ENCODE measurements at regions not wholly inside any gene's neighbourhood (a gene's known extent, or its start where the extent isn't known, plus 50 kb on each side); places are given as distances from the start of the nearest gene placed in this dataset.

GRCh38 chr2:129273266-129274037, 706.0 kb upstream of the RAB6C start:
- no peak for DNase-seq (ENCODE audit: low spot score)
- H3K4me2 ChIP-seq (ENCODE audit: low read depth, low read length), result no peak overlapping the region
- intact Hi-C loops (cut with micrococcal nuclease; ENCODE audit: unreplicated experiment), result no loop called here
- no peak overlapping the region for H3K27ac ChIP-seq (ENCODE audit: extremely low read length, insufficient read depth, low read length)
- no peaks in the 10 kb centered on the region for H3K27me3 ChIP-seq (ENCODE audit: control insufficient read depth in 1 of 2, insufficient read depth in 2 of 2, low read length in 2 of 2)
- H2AFZ ChIP-seq (ENCODE audit: low read length), result no peak overlapping the region
- WGBS (ENCODE audit: low lambda C conversion rate), result 36% methylated on average over 7 of the region's 8 CpGs
- no peaks in the 10 kb centered on the region for H4K20me1 ChIP-seq (ENCODE audit: insufficient read depth, low read length)
- H3K79me2 ChIP-seq (ENCODE audit: insufficient read depth, low read length), result no peaks in the 10 kb centered on the region
- POLR2A ChIA-PET, result no interaction called here
- in situ Hi-C loops (cut with HindIII; ENCODE audit: extremely low pct_ligation_motif_present, low pct_unique_long_range_greater_than_20kb), result no loop called here
- no peaks in the 10 kb centered on the region for H3K36me3 ChIP-seq (replicated peaks in 1 of 2; ENCODE audit: control insufficient read depth in 1 of 2, insufficient read depth in 2 of 2, low read length in 2 of 2)
- H3K4me1 ChIP-seq (ENCODE audit: insufficient read depth, low read length), result no peaks in the 10 kb centered on the region
- CTCF ChIA-PET (ENCODE audit: low intra/inter-chr PET ratio, low total read pairs), result no interaction called here
- H3K4me3 ChIP-seq (replicated peaks in 1 of 3; ENCODE audit: insufficient read depth in 1 of 3, low read depth in 2 of 3, low read length in 3 of 3), result no peak overlapping the region
- H3K9me3 ChIP-seq (ENCODE audit: low read length), result peaks cover 25% of the 10 kb centered on the region; the same call in 1 of the 2 replicates
- BruUV-seq (replicated peaks), result no TSS peak
- TF ChIP-seq FOXP1 (IDR thresholded peaks at IDR 0.05) (no peak), FOXP1 (CRISPR knock-in tag; IDR thresholded peaks at IDR 0.05) (no peak), ZNF24 (IDR thresholded peaks at IDR 0.05) (no peak), ZNF121 (CRISPR knock-in tag; IDR thresholded peaks at IDR 0.05) (no peak), PREB (CRISPR knock-in tag; IDR thresholded peaks at IDR 0.05) (no peak), GATAD1 (CRISPR knock-in tag; IDR thresholded peaks at IDR 0.05) (no peak), ZNF879 (CRISPR knock-in tag; IDR thresholded peaks at IDR 0.05) (no peak), ZEB1 (IDR thresholded peaks at IDR 0.05; ENCODE audit: insufficient replicate concordance, low read depth) (no peak), ZNF839 (CRISPR knock-in tag; IDR thresholded peaks at IDR 0.05; ENCODE audit: borderline replicate concordance) (no peak), ZNF101 (CRISPR knock-in tag; IDR thresholded peaks at IDR 0.05; ENCODE audit: borderline replicate concordance, low read depth) (no peak), ZNF264 (CRISPR knock-in tag; IDR thresholded peaks at IDR 0.05) (no peak), NFYB (CRISPR knock-in tag; IDR thresholded peaks at IDR 0.05) (no peak), KDM5B (CRISPR knock-in tag; IDR thresholded peaks at IDR 0.05; ENCODE audit: borderline replicate concordance) (no peak), ZNF503 (CRISPR knock-in tag; IDR thresholded peaks at IDR 0.05) (no peak), HNF4G (IDR thresholded peaks at IDR 0.05; ENCODE audit: borderline replicate concordance, low read depth, low read length) (no peak), HNF4G (CRISPR knock-in tag; IDR thresholded peaks at IDR 0.05; ENCODE audit: borderline replicate concordance, low read depth) (no peak), SALL1 (CRISPR knock-in tag; IDR thresholded peaks at IDR 0.05) (no peak), ZBTB8A (CRISPR knock-in tag; IDR thresholded peaks at IDR 0.05; ENCODE audit: borderline replicate concordance, low read depth) (no peak)
- TF ChIP-seq, protein P1, sequence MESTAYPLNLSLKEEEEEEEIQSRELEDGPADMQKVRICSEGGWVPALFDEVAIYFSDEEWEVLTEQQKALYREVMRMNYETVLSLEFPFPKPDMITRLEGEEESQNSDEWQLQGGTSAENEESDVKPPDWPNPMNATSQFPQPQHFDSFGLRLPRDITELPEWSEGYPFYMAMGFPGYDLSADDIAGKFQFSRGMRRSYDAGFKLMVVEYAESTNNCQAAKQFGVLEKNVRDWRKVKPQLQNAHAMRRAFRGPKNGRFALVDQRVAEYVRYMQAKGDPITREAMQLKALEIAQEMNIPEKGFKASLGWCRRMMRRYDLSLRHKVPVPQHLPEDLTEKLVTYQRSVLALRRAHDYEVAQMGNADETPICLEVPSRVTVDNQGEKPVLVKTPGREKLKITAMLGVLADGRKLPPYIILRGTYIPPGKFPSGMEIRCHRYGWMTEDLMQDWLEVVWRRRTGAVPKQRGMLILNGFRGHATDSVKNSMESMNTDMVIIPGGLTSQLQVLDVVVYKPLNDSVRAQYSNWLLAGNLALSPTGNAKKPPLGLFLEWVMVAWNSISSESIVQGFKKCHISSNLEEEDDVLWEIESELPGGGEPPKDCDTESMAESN (CRISPR knock-in tag; conservative IDR thresholded peaks at IDR 0.05), result no peak
- TF ChIP-seq, protein P2, sequence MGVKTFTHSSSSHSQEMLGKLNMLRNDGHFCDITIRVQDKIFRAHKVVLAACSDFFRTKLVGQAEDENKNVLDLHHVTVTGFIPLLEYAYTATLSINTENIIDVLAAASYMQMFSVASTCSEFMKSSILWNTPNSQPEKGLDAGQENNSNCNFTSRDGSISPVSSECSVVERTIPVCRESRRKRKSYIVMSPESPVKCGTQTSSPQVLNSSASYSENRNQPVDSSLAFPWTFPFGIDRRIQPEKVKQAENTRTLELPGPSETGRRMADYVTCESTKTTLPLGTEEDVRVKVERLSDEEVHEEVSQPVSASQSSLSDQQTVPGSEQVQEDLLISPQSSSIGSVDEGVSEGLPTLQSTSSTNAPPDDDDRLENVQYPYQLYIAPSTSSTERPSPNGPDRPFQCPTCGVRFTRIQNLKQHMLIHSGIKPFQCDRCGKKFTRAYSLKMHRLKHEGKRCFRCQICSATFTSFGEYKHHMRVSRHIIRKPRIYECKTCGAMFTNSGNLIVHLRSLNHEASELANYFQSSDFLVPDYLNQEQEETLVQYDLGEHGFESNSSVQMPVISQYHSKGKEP (CRISPR knock-in tag; IDR thresholded peaks at IDR 0.05), result no peak
- H3K9ac ChIP-seq (ENCODE audit: insufficient read depth, low read depth, low read length), result no peak overlapping the region
- no peak for FAIRE-seq
- no peak for ATAC-seq
